DMS 273 treated with DMSO at 0.1 percent for 48 hours (cell line): ENCODE measurements at regions not wholly inside any gene's neighbourhood (a gene's known extent, or its start where the extent isn't known, plus 50 kb on each side); places are given as distances from the start of the nearest gene placed in this dataset.

ENCODE experiments used
- DNase-seq: peaks from one replicate; lab custom pipeline; 2025; lab: John Stamatoyannopoulos, UW

DNA sequence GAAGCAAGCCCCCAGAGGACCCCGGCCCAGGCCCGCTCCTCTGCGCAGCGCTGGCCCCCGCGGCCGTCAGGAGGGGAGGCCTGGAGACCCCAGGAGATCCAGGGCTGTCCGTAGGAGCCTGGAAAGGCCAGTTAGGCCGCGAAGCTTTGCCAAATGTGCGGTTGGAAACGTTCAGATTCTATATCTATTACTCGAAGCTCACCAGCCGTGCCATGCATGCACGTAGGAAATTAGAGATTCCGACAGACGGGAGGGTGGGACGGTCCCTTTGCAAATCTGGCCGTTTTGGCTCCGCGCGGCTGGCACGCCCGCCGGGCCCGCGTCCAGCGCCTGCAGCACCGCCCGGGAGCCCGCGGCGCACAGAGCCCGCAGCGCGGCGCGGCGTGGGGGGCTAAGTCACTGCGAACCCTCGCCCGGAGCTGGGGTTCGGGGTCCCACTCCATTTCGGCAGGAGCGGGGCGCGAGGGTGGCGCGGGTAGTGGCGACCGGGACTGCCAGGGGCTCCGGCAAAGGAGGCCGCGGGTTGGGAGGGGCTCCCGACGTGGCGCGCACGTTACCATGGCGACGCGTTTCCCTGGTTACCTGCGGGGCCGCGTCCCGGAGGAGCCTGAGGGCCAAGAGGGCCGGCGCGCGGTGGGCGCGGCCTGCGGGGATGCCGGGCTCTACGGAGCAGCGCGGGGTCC is 488.6 kb upstream of the SMIM21 start:
- no peak for DNase-seq

DNA sequence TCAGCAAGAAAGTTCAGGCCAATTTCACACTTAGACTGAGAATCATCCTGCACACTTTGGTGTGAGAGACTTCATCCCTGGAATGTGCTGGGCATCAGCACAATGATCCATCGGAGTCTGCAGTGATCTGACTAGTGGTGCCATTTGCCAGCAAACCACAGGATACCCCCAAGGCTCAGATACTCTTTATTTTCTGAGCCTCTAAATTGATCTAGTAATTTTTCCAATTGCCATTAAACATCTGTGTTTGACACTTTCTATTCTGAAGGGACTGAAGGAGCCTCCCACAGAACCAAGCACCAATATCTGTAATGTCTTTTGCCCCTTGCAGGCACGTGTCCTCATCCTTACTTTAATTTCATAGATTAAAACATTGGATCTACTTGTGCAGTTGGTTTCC is 485.3 kb upstream of the SMIM21 start:
- DNase-seq: no peak

DNA sequence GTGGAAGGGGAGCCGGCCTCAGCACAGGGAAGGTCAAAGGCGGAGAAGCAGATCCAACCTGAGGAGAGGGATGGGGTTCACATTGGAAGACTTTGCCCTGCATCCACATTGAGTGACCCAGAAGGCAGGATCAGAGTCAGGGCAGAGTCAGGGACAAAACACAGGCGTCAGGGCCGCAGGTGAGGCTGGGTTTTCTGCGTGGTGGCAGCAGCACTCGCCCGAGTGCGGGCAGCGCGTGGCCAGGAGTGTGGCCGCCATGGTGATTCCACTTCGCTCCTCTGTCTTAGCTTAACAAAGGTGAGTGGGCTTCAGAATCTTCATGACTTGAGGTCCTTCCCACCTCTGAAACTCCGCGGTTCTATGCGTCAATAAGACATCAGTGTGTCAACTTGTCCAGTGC is 476.9 kb upstream of the SMIM21 start:
- DNase-seq: no peak

DNA sequence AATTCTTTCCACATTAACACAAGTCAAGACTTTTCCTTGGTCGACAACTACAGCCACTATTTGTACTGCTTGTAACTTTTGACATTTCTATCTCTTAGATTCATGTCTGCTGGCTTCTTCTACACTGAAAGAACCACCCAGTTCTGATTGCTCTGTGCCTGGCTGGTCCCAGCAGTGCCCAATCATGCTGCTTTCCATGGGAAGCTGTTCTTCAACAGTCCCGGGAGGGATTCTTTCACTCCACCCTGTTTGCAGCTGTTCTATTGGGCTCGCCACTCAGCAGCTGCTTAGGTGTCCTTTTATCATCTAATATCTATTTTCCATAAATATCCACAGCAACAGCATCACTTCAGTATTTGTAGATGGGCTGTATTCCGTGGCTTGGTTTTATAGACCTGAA is 471.1 kb upstream of the SMIM21 start:
- no peak for DNase-seq

DNA sequence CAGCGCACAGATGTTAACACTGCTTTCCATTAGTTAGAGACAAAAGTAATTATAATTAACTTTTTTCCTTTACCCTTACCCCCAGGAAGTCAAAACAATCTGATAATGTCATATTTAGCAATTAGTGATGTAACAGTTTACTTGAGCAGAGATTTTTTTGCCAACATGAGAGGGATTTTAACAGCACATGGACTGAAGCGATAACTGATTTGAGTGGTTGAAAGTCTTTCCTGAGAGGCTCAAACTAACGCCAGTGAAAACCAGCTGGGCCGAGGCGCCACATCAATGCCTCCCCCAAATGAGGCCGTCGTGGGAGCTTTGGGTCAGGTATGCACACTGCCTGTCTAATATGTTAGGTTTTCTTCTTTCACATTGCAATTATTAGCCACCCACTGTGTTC is 469.9 kb upstream of the SMIM21 start:
- DNase-seq: no peak

DNA sequence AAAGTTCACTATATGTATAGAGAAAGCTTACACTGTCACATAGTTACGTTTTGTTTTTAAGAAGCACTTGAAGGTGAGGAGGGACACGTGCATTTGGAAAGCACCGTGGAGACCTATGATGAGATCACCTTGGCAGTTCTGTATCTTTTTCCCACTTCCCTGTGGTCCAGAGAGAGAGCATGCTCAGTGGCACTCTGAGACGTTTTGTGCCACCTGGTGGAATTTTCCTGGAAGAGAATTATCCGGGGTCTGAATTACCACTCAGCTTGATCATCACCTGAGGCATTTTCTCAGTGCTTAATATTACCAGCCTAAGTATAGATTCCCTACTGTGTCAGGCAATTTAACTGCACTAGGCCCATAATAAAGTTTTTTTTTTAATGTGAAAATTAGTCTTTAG is 469.4 kb upstream of the SMIM21 start:
- no peak for DNase-seq

DNA sequence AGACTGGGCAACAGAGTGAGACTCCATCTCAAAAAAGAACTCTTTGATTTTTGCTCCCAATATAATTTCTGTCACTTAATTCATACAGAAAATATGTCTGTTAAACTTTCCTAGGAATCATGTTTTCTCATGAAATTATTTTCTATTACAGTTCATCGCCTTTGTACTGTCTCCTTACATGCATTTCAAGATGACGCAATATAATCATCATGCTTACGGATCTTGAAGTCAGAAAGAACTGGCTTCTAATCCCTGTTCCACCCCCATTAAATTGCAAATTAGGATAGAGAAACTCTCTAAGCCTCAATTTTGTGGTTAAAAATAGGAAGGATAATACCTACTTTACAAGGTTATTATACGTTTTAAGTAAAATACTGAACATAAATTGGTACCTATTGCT is 467.6 kb upstream of the SMIM21 start:
- DNase-seq: no peak

DNA sequence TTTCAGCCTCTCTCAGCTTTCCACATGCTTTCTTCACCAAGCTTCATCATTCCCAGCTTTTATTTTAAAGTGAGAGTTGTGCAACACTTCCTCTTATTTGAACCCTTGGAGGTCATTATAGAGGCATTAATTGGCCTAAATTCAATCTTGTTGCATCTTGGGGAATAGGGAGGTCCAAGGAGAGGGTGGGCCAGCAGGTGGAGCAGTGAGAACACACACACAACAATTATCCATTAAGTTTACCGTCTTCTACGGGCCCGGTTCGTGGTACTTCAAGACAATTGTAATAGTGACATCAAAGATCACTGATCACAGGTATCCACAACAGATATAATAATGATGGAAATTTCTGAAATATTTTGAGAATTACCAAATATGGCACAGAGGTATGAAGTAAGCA is 457.2 kb upstream of the SMIM21 start:
- no peak for DNase-seq

DNA sequence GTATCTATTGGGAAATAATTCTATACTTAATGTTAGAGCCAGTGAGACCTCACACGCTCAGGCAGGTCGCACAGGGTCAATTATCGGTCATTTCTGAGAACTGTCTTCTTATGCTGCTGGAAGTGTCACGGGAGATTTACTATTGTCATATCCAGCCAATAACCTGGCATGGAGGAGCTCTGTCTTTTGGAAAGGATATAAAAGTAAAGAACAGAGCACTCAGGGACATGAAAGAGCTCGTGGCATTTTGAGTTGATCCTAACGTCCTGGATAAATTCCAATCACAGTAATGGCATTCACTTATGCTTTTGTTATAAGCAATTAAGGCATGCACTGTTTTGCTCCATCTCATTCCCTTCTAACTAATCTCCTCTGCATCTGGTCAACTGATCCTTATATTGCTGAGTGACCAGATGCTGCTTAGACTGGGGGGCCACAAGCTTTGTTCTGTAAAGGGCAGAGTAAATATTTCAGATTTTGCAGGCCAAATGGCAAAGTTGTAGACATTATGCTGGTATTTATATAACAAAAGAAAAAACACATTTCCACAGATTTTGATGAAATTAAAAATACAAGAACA is 453.5 kb upstream of the SMIM21 start:
- no peak for DNase-seq

DNA sequence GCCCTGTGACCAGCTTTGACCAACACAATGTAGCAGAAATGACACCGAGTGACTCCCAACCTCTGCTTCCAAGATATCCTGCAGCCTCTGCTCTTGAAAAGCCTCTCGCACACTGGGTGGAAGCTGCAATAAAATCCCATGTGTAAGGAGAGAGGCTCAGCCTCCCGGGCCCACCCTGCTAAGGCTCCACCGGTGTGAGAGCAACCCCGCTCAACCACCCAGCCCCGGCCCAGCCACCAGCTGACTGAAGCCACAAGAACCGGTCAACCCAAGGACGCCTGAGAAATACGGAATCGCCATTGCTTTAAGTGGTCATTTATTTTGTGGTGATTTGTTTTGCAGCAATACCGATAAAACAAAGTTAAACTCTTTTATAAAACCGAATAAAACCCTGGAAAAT is 452.8 kb upstream of the SMIM21 start:
- DNase-seq: no peak

DNA sequence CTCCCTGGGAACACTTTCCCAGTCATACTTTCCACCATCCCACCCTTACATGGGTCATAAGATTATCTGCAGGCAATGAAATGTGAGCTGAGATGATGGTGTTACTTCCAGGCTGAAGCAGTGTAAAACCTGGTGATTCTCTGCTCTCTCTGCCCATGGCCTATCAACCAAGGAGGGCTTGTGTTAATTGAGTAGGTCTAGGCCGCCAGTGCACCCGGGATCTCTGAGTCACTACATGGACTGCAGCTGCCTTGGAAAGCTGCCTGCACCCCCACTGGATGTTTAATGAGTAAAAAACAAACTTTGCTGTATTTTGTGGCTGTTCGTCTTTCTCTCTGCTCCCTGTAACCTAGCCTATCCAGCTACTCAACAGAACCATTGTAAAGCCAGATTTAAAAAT is 451.7 kb upstream of the SMIM21 start:
- no peak for DNase-seq

DNA sequence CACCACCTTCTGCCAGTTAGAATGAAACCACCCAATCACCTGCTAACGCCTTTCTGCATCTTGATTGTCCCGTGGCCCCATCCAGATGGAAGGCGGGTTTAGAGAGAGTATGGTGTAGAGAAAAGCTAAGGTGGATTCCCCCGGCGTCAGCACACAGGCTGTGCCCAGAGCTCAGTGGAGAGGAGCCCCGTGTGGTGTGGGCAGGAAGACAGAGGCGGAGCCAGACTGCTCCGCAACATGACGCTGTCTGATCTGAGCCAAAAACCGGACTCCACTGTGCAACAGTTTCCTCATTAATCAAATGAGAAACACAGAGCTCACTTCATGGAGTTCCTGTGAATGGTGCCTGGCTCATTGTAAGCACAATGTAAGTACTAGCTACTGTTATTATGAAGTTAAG is 448.1 kb upstream of the SMIM21 start:
- DNase-seq: no peak

DNA sequence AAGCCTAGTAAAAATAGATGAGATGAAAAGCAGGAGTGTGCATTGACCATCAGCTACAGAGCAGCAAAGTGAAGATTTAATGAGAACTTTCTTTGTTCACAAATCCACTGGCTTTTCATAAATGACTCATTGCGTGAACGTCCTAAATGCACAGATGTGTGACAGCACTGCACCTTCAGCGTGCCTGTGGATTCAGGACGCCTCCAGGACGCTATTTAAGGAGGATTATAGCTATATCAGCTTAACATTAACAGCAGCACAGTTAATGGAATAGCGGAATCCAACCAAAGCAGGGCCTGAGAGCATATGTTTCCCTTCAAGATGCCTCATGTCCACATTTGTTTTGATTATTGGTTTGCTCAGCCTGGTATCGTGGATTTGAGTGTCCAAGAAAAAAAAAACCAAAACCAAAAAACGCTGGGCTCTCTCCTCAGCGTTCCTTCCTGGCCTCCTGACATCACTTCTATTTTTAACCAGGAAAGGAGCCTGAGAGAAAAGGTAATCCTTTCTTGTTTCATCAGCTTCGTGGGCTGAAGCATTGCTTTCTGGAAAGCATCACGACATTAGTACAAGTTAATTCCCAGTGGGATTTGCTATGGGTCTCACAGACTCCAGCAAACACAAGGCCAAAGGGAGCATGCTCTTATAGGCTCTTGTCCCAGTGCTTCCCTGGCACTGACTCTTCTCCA is 447.0 kb upstream of the SMIM21 start:
- no peak for DNase-seq

DNA sequence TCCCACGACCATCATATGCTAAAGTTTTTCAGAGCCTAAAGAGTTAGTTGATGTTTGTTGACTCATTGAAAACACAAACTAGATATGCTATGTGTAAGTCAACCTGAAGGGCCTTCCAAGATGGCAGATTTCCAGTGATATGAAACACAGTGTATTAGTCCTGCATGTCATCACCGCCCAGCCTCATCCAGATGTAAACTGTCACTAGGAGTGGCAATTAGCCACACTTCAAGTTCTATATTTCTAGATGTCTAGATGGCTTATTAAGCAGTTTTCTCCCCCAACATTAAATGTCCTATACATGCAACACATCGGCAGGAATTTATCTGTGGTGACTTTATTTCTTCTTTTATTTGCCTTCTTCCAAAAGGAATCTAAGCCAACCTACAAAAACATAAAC is 444.1 kb upstream of the SMIM21 start:
- no peak for DNase-seq

DNA sequence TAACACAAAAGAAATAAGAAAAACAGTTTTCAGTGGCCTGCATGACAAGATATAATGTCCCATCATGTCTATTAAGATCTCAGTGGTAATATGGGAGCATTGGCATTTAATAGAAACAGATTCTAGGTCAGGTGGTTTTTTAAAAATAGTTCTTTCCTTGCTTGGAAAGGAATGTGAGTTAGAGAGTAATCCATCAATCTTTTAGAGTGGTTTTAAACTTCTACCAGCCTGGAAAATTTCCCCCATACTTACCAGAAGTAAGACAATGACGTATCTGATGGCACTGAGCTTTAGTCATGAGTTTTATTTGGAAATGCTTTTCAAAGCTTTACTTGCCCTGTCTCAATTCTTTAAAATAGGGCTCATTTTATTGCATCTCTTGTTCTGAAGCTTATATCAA is 441.7 kb upstream of the SMIM21 start:
- no peak for DNase-seq

DNA sequence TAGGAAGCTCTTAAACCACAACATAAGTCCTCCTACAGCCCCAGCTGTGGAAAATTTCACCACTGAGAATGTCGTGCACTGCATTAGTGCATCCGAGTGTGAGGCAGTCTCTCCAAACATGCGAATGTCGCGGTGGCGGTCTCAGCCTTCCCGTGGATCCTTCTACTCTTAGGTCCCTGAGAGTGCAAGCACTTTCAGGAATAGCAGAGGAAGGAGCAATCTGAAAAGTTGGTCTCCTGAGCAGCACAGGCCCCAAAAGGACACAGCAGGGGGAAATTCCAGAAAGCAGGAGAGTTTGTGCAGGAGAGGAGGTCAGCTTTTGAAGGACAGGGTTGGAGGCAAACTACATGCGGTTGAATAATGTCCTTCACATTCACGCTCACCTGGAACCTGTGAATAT is 440.5 kb upstream of the SMIM21 start:
- DNase-seq: no peak

DNA sequence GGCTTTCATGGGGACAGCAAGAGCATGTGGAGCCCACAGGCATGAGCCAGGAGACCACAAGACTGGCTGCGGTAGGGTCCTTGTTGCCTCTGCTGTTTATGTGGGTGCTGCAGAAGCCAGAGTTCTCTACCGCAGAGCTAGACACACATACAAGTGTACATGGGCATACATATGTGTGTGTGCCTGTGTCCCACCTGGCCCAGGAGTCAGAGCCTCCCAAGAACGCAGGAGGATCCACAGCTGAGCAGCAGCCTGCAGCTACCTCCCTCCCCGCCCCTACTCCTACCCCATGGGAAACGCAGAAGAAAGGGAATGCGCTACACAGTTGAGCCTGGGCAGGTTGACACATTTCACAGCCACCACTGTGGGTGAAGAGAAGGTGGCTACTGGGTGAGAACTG is 438.1 kb upstream of the SMIM21 start:
- no peak for DNase-seq

DNA sequence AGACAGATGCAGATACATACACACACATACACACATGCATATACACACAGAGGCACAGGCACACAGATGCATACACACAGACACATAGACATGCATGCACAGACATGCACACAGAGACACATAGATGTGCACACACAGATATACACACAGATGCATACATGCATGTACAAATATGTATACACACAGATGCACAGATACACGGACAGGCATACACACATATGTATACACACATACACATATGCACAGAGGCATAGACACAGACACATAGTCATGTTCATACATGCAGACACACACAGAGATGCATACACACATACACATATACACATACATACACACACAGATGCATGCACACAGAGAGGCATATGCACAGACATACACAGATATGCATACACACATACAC is 437.3 kb upstream of the SMIM21 start:
- no peak for DNase-seq

DNA sequence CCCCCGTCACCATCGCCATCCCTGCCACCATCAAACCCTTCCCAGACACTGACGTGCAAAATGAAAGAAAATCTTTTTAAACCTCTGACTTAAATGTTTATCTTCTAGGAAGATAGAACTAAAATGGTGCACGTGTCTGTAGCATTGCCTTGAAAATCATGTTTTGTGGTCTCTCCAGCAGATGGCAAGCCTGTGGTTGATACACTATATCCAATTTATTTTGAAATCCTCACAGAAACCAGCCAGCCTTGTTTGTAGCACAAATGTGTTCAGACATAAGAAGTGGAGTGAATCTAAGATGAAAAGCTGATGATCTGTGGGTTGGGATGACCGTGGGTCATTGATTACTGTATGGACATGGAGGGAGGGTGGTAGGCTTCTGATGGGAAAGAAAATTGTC is 436.2 kb upstream of the SMIM21 start:
- no peak for DNase-seq

DNA sequence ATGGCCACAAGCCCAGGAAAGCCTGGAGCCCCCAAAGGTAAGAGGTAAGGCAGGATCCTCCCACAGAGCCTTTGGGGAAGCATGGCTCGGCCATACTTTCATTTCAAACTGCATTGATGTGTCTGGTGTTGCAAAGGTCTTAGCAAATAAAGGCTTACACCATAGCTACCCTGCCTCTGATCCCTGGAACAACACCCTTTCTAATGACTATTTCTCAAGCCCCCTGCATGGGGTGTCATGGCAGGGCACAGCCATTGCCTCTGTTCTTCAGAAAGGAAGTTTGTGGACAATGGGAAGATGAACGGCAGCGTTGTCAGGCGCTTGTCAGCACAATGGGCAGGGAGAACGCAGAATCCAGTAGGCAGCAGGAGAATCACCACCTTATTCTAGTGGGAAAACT is 435.0 kb upstream of the SMIM21 start:
- no peak for DNase-seq

DNA sequence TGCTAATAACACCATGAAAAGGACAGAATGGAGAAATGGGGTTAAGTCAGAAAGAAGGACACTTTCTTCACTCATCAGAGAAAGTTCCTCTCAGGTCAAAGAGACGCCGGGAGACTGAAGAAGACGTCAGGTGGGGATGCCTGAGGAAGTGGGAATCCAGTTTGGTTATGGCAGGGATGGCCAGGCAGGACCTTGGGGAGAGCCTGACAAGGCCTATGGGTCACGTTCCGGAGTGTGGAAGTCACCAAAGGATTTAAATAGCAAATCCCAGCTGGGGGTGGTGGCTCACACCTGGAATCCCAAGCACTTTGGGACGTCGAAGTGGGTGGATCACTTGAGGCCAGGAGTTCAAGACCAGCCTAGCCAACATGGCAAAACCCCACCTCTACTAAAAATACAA is 432.7 kb upstream of the SMIM21 start:
- DNase-seq: no peak

DNA sequence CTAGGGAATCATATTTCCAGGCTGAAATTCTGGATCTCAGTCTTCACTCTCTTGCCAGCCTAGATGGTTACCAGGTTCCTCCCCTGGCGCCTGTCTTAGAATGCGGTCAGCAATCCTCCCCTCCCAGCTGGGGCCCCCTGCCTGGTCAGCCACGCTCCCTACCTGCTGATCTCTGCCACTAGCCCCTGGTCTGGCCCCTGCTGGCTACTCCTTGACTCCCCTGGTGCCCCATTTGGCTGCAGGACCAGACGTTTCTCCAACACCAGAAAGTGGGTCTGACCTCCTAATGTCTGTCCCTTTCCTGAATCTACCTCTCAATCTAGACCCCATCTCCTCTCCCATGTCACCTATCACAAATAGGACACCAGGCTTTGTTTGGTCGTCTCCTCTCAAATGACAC is 432.0 kb upstream of the SMIM21 start:
- no peak for DNase-seq

DNA sequence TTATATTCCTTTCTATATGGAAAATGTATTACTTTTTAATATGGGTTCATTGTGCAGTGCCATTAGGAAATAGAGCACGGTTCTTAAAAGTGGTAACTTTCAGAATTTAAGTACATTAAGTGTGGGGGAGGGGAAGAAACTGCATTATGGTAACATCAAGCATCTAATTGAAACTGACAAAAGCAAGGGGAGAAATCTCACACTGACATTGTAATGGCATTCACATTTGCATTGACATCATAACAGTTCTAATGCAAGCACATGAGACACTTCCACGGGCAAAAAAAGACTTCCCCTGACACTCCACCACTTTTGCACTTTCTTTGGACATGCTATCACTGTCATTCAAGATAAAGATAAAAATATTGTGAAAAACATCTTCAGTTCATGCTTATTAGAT is 431.3 kb upstream of the SMIM21 start:
- DNase-seq: no peak

DNA sequence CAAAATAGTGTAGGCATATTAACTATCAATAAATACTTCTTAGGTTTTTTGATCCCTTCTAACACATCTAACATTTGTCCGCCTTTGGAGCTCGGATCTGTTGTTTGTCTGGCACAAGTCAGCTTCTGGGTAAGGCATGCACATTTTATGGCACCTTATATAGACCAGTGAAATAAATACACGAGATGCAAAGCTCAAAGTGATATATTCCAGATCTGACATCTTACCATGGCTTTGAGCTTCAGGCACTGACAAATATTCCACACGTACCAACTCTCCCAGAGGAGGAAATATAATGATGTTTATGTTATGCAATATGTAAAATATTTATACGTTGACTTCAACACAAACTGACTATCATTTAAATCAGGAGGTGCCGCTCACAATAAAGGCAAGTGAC is 430.1 kb upstream of the SMIM21 start:
- DNase-seq: no peak
